Caco-2 (cell line): ENCODE measurements at regions not wholly inside any gene's neighbourhood (a gene's known extent, or its start where the extent isn't known, plus 50 kb on each side); places are given as distances from the start of the nearest gene placed in this dataset.
A peak's percentile ranks its signal among the peaks of the same experiment; 100 is the strongest.

Experiments used
- BruUV-seq: library from RNA; stranded (reverse); fragments of 400-500 nt; replicated peaks from 2 replicates; lab custom pipeline; 2021; lab: Mats Ljungman, UMichigan
- CTCF ChIA-PET: fragments of 300-600 bp; sonication (Branson Sonifier 250); formaldehyde crosslinking; loops from one replicate; lab custom pipeline; 2022; ENCODE audit warnings: antibody characterized with exemption; lab: Charles Lee
- POLR2A ChIA-PET: fragments of 300-600 bp; sonication (Branson Sonifier 250); formaldehyde crosslinking; loops from one replicate; lab custom pipeline; 2022; ENCODE audit warnings: antibody characterized with exemption; lab: Charles Lee
- DNase-seq, 2 experiments: peaks; one replicate each; pipeline versions ENCODE4 v3.0.0 to v3.0.0-alpha.2; 2020 to 2022
- H3K27me3 ChIP-seq: replicated peaks from 2 replicates; pipeline ENCODE4 v1.6.0; 2011; ENCODE audit warnings: low read length; ENCODE audit not compliant: control insufficient read depth, insufficient read depth
- H3K36me3 ChIP-seq: 2 replicates; pipeline ENCODE4 v1.5.1; 2011; ENCODE audit warnings: low read length; ENCODE audit not compliant: control insufficient read depth, insufficient read depth
- H3K4me1 ChIP-seq: fragments of 250-450 bp; sonication (Bioruptor Pico); 2 replicates; pipeline ENCODE4 v1.5.1; 2020; ENCODE audit warnings: mild to moderate bottlenecking
- H3K4me3 ChIP-seq: 2 replicates; pipeline ENCODE4 v1.5.1; 2011; ENCODE audit warnings: low read depth, mild to moderate bottlenecking, control low read depth, low read length
- H3K9me3 ChIP-seq: fragments of 250-450 bp; sonication (Bioruptor Pico); 2 replicates; pipeline ENCODE4 v1.5.1; 2020; ENCODE audit warnings: mild to moderate bottlenecking, moderate library complexity
- H3K27ac Mint-ChIP-seq: one replicate; pipeline ENCODE4 v1.8.0; 2022; ENCODE audit warnings: mixed read lengths; ENCODE audit not compliant: unreplicated experiment
- H3K27me3 Mint-ChIP-seq: one replicate; pipeline ENCODE4 v1.8.0; 2022; ENCODE audit warnings: mixed read lengths; ENCODE audit not compliant: insufficient read depth, unreplicated experiment
- H3K36me3 Mint-ChIP-seq: one replicate; pipeline ENCODE4 v1.8.0; 2022; ENCODE audit warnings: mild to moderate bottlenecking, mixed read lengths; ENCODE audit not compliant: insufficient read depth, unreplicated experiment
- H3K4me1 Mint-ChIP-seq: one replicate; pipeline ENCODE4 v1.8.0; 2022; ENCODE audit warnings: low read depth, mixed read lengths; ENCODE audit not compliant: unreplicated experiment
- H3K4me3 Mint-ChIP-seq: one replicate; pipeline ENCODE4 v1.8.0; 2022; ENCODE audit warnings: mild to moderate bottlenecking, moderate library complexity, mixed read lengths; ENCODE audit not compliant: unreplicated experiment
- H3K9me3 Mint-ChIP-seq: one replicate; pipeline ENCODE4 v1.8.0; 2022; ENCODE audit warnings: mixed read lengths; ENCODE audit not compliant: unreplicated experiment
- intact Hi-C: fragments of 100-400 bp; cut with micrococcal nuclease; formaldehyde crosslinking; loops from one replicate; pipeline ENCODE4 v1.10.0; 2022; ENCODE audit not compliant: unreplicated experiment
- TF ChIP-seq, protein P1 (sequence below), 2 experiments: fragments of 200-600 bp in 1 of 2; IDR thresholded peaks; 1 replicate in 1 of 2; 2 replicates in 1 of 2; pipeline versions ENCODE4 v1.5.1 to v1.8.0; 2011 to 2022; ENCODE audit warnings: antibody characterized with exemption in 1 of 2, control low read depth in 1 of 2, inconsistent platforms in 1 of 2, low read depth in 1 of 2, low read length in 1 of 2, mild to moderate bottlenecking in 1 of 2, moderate library complexity in 1 of 2; ENCODE audit not compliant: insufficient read depth in 1 of 2, severe bottlenecking in 1 of 2, unreplicated experiment in 1 of 2

DNA sequence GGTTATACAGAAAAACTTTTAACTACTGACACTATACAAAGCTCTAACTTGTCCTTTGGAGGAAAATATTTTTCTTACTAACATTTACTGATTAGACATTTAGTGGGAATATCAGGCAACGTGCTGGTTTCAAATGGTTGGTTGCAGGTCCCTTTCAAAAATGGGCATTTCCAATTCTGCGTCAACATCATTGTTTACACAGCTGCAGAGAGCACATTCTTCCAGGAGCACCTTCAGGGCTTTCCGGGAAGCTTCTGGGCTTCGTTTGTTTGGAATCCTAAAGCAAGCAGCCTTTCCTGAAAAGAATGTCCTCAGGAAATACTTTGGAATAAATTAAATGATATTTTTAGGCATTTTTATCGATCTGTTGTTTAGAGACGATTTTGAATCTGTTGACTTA is 289.7 kb downstream of the TRIML1 start:
- peaks cover 16% of the 10 kb centered on the region for H3K4me1 Mint-ChIP-seq
- H3K27me3 Mint-ChIP-seq = no peaks in the 10 kb centered on the region
- H3K27me3 ChIP-seq = no peaks in the 10 kb centered on the region
- TF ChIP-seq, protein P1, sequence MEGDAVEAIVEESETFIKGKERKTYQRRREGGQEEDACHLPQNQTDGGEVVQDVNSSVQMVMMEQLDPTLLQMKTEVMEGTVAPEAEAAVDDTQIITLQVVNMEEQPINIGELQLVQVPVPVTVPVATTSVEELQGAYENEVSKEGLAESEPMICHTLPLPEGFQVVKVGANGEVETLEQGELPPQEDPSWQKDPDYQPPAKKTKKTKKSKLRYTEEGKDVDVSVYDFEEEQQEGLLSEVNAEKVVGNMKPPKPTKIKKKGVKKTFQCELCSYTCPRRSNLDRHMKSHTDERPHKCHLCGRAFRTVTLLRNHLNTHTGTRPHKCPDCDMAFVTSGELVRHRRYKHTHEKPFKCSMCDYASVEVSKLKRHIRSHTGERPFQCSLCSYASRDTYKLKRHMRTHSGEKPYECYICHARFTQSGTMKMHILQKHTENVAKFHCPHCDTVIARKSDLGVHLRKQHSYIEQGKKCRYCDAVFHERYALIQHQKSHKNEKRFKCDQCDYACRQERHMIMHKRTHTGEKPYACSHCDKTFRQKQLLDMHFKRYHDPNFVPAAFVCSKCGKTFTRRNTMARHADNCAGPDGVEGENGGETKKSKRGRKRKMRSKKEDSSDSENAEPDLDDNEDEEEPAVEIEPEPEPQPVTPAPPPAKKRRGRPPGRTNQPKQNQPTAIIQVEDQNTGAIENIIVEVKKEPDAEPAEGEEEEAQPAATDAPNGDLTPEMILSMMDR (IDR thresholded peaks at IDR 0.05; ENCODE audit: insufficient read depth in 1 of 2, low read depth in 1 of 2, low read length in 1 of 2, severe bottlenecking in 1 of 2, unreplicated experiment in 1 of 2) = no peak
- DNase-seq = peak; percentile 42 to 60
- peaks cover 20% of the 10 kb centered on the region for H3K4me1 ChIP-seq
- no peaks in the 10 kb centered on the region for H3K36me3 ChIP-seq
- no peak overlapping the region for H3K4me3 Mint-ChIP-seq
- CTCF ChIA-PET = no interaction called here
- peaks cover 23% of the 10 kb centered on the region for H3K9me3 Mint-ChIP-seq
- BruUV-seq = no TSS peak
- intact Hi-C loops = no loop called here
- H3K9me3 ChIP-seq = no peaks in the 10 kb centered on the region
- H3K4me3 ChIP-seq = no peak overlapping the region
- H3K27ac Mint-ChIP-seq = no peak overlapping the region
- POLR2A ChIA-PET = no interaction called here
- peaks cover 1% of the 10 kb centered on the region for H3K36me3 Mint-ChIP-seq

DNA sequence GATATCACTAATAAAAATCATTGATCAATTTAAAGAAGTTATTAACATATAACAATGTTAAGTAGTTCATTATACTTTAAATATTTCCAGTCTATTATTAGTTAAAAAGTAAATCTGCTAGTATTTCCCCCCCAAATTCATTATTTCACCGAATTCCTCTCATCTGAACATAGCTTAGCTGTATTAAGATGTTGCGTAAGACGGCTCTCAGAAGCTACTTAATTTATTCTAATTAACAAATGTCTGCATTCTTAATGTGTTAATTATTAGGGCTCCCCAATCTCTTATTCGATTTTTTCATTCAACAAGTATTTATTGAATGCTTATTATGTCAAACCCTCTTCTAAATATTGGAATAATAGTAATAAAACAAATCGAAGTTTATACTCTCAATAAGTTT is 290.7 kb downstream of the TRIML1 start:
- no peaks in the 10 kb centered on the region for H3K27me3 ChIP-seq
- Mint-ChIP-seq H3K9me3 (peaks cover 33% of the 10 kb centered on the region), H3K36me3 (peaks cover 12% of the 10 kb centered on the region), H3K4me1 (peaks cover 25% of the 10 kb centered on the region), H3K27ac (no peak overlapping the region), H3K27me3 (no peaks in the 10 kb centered on the region), H3K4me3 (no peak overlapping the region)
- ChIA-PET POLR2A (no interaction called here), CTCF (no interaction called here)
- H3K4me3 ChIP-seq = no peak overlapping the region
- TF ChIP-seq, protein P1 (IDR thresholded peaks at IDR 0.05; ENCODE audit: insufficient read depth in 1 of 2, low read depth in 1 of 2, low read length in 1 of 2, severe bottlenecking in 1 of 2, unreplicated experiment in 1 of 2) = no peak
- intact Hi-C loops = loop anchor here (10.0 kb wide), 1 partner anchor 175 kb away; no protein-coding TSS in a partner anchor
- DNase-seq = no peak
- no peaks in the 10 kb centered on the region for H3K9me3 ChIP-seq
- H3K36me3 ChIP-seq = no peaks in the 10 kb centered on the region
- H3K4me1 ChIP-seq = peaks cover 20% of the 10 kb centered on the region
- BruUV-seq = no TSS peak

DNA sequence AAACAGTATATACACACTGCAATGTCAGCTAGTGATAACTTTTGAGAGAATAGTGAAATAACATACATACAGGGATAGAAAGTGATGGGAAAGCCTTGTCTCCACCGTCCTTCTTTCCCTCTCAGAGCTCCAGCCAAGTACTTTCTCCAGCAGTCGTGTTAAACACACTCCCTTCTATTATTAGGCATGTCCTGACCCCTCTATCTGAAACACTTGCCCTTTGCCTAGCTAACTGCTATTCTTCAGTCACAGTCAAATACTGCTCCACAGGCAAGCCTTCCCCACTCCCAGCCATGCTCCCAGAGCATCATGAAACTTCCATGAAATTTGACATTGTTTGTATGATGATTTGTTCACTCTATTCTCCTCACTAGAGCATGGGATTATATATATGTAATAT is 291.1 kb downstream of the TRIML1 start:
- Mint-ChIP-seq H3K4me1 (peaks cover 25% of the 10 kb centered on the region), H3K9me3 (peaks cover 34% of the 10 kb centered on the region), H3K27me3 (no peaks in the 10 kb centered on the region), H3K36me3 (peaks cover 12% of the 10 kb centered on the region), H3K4me3 (no peak overlapping the region), H3K27ac (no peak overlapping the region)
- H3K36me3 ChIP-seq = no peaks in the 10 kb centered on the region
- ChIA-PET POLR2A (no interaction called here), CTCF (no interaction called here)
- H3K27me3 ChIP-seq = no peaks in the 10 kb centered on the region
- no peak for DNase-seq
- H3K4me3 ChIP-seq = no peak overlapping the region
- BruUV-seq = no TSS peak
- intact Hi-C loops = loop anchor here (10.0 kb wide), 1 partner anchor 174 kb away; no protein-coding TSS in a partner anchor
- H3K9me3 ChIP-seq = no peaks in the 10 kb centered on the region
- H3K4me1 ChIP-seq = peaks cover 20% of the 10 kb centered on the region
- TF ChIP-seq, protein P1 (IDR thresholded peaks at IDR 0.05; ENCODE audit: insufficient read depth in 1 of 2, low read depth in 1 of 2, low read length in 1 of 2, severe bottlenecking in 1 of 2, unreplicated experiment in 1 of 2) = no peak
